Lower leg skin (tissue), 4 donors: ENCODE measurements at regions not wholly inside any gene's neighbourhood (a gene's known extent, or its start where the extent isn't known, plus 50 kb on each side); places are given as distances from the start of the nearest gene placed in this dataset.

Experiments used
- DNase-seq, 2 donors: peaks; one replicate each; pipeline ENCODE4 v3.0.0-alpha.2; 2019; ENCODE audit warnings: low spot score in 2 of 2
- H3K4me3 ChIP-seq: fragments of 200-600 bp; sonication (generic); 2 replicates; pipeline ENCODE4 v1.5.1; 2017; ENCODE audit warnings: mild to moderate bottlenecking, low read depth; ENCODE audit not compliant: poor library complexity, severe bottlenecking
- CTCF ChIP-seq, 3 donors: fragments of 450-650 bp; IDR thresholded peaks; one replicate each; pipeline ENCODE4 v1.5.1; 2016; ENCODE audit warnings: antibody characterized with exemption in 3 of 3, mild to moderate bottlenecking in 3 of 3, moderate library complexity in 2 of 3
- POLR2A ChIP-seq, 2 donors: fragments of 450-650 bp; IDR thresholded peaks; one replicate each; pipeline ENCODE4 v1.6.1; 2016 to 2017; ENCODE audit warnings: antibody characterized with exemption in 2 of 2, mild to moderate bottlenecking in 1 of 2, moderate library complexity in 1 of 2
- WGBS, 2 donors: methylation state at CpG; one replicate each; pipeline ENCODE4 v1.1.5; 2018; 5-methylcytosine and 5-hydroxymethylcytosine counted together
- intact Hi-C: fragments of 100-400 bp; cut with DNase I; formaldehyde crosslinking; loops from one replicate; pipeline ENCODE4 v1.15.0; 2023; ENCODE audit warnings: low total_unique reads

- intact Hi-C loops, result no loop called here
- 80 to 84% methylated on average over 3 of the region's 3 CpGs for WGBS, 2 donors
- TF ChIP-seq CTCF (IDR thresholded peaks at IDR 0.05) (no peak), POLR2A (IDR thresholded peaks at IDR 0.05) (no peak)
- DNase-seq, result no peak
- H3K4me3 ChIP-seq, result no peak overlapping the region
Measured at GRCh38 chr12:24537083-24537860, 411.6 kb downstream of the BCAT1 start.

GRCh38 chr12:24535334-24536069 lies 413.4 kb downstream of the BCAT1 start:
- no peak for DNase-seq
- WGBS, 2 donors, result 74 to 81% methylated on average over 6 of the region's 6 CpGs
- intact Hi-C loops, result no loop called here
- H3K4me3 ChIP-seq, result no peak overlapping the region
- TF ChIP-seq CTCF (IDR thresholded peaks at IDR 0.05), result no peak
- TF ChIP-seq POLR2A (IDR thresholded peaks at IDR 0.05), result no peak

GRCh38 chr12:24534622-24535021 lies 414.3 kb downstream of the BCAT1 start:
- DNase-seq, result no peak
- no peak overlapping the region for H3K4me3 ChIP-seq
- intact Hi-C loops, result no loop called here
- WGBS, 2 donors, result 59 to 65% methylated on average over 4 of the region's 4 CpGs
- no peak for TF ChIP-seq POLR2A (IDR thresholded peaks at IDR 0.05)
- no peak for TF ChIP-seq CTCF (IDR thresholded peaks at IDR 0.05)

GRCh38 chr12:24533716-24534352 lies 415.1 kb downstream of the BCAT1 start:
- intact Hi-C loops, result no loop called here
- H3K4me3 ChIP-seq, result no peak overlapping the region
- WGBS, 2 donors, result 86 to 88% methylated on average over 3 of the region's 3 CpGs
- no peak for TF ChIP-seq POLR2A (IDR thresholded peaks at IDR 0.05)
- TF ChIP-seq CTCF (IDR thresholded peaks at IDR 0.05), result no peak
- no peak for DNase-seq

- DNase-seq, result no peak
- intact Hi-C loops, result no loop called here
- H3K4me3 ChIP-seq, result no peak overlapping the region
- TF ChIP-seq POLR2A (IDR thresholded peaks at IDR 0.05), result no peak
- 64 to 68% methylated on average over 2 of the region's 2 CpGs for WGBS, 2 donors
Measured at GRCh38 chr12:24530689-24531088, 418.2 kb downstream of the BCAT1 start.

GRCh38 chr12:24527102-24527501 lies 421.8 kb downstream of the BCAT1 start:
- no peak for DNase-seq
- TF ChIP-seq POLR2A (IDR thresholded peaks at IDR 0.05), result no peak
- TF ChIP-seq CTCF (IDR thresholded peaks at IDR 0.05), result no peak
- intact Hi-C loops, result no loop called here
- no peak overlapping the region for H3K4me3 ChIP-seq
